ENCODE measurements at regions not wholly inside any gene's neighbourhood (a gene's known extent, or its start where the extent isn't known, plus 50 kb on each side); places are given as distances from the start of the nearest gene placed in this dataset.

DNA sequence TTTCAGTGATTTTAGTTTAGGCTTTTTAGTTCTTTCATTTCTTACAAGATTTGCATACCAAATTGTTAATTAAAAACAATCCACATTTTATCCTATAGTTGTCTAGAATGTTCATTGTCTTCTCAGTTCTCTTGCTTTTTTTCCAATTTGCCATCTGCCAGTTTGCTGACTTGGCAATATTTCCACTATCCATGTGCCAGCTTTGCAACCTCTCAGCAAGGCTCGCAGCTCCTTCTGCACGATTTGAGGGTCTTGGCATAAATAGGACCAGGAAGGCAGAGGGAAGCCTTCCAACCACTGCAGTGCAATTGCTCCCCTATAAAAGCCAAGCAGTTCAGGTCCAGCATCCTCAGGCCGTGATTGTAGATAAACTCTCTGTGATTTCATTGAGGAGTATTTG lies 306.8 kb upstream of the FMN2 start:
- DNase-seq (ENCODE audit: extremely low read depth, low read depth) = no peak
- TF ChIP-seq CTCF (IDR thresholded peaks at IDR 0.05; ENCODE audit: low read depth, low read length) = no peak

GRCh38 chr1:239785576-239785975 lies 306.1 kb upstream of the FMN2 start:
- TF ChIP-seq CTCF (IDR thresholded peaks at IDR 0.05; ENCODE audit: low read depth, low read length) = no peak

GRCh38 chr1:239786464-239786863 lies 305.2 kb upstream of the FMN2 start:
- TF ChIP-seq CTCF (IDR thresholded peaks at IDR 0.05; ENCODE audit: low read depth, low read length) = no peak
- DNase-seq (ENCODE audit: extremely low read depth, low read depth) = no peak

More at GRCh38 chr1:239785576-239785975, 306.1 kb upstream of the FMN2 start:
- DNase-seq (ENCODE audit: extremely low read depth, low read depth) = no peak

DNA sequence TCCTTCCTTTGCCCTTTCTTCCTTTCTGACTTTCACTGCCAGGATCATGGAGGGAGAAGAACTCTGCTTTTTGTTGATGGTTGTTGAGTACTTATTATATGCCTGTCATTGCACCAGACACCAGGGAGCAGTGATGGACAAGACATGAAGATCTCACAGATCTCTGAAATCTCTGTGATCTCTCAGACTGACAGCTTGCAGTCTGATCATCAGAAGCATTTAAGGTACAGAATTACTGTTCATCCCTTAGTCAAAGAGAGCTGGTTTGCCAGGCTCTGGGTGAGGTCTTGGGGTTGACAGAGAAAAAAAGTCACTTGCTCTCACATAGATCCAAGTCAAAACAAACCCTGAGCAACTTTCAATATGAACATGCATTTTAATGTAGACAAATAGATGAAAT lies 299.5 kb upstream of the FMN2 start:
- TF ChIP-seq CTCF (IDR thresholded peaks at IDR 0.05; ENCODE audit: low read depth, low read length) = no peak

GRCh38 chr1:239795304-239795703 lies 296.4 kb upstream of the FMN2 start:
- TF ChIP-seq CTCF (IDR thresholded peaks at IDR 0.05; ENCODE audit: low read depth, low read length) = no peak
- DNase-seq (ENCODE audit: extremely low read depth, low read depth) = no peak

More for the DNA sequence above, 299.5 kb upstream of the FMN2 start:
- no peak for DNase-seq (ENCODE audit: extremely low read depth, low read depth)

DNA sequence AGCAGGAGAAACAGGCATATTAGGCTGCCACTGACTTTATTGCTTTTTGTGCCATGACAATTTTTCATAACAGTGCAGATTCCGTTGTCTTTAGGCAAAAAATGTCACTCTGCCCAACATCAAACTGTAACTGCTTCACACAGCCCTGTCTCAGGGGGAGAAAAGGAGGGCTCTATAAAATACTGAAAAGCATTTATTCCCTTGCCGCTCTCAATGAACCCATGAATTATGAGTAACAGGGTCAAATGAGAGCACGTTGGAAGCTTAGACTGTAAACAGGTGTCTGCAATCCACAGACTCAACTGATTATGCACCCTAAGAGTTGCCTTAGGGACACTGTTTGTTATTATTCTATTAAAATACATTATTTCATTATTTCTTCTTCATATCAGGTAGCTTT lies 292.1 kb upstream of the FMN2 start:
- no peak for TF ChIP-seq CTCF (IDR thresholded peaks at IDR 0.05; ENCODE audit: low read depth, low read length)
- DNase-seq (ENCODE audit: extremely low read depth, low read depth) = no peak

- DNase-seq (ENCODE audit: extremely low read depth, low read depth) = no peak
- TF ChIP-seq CTCF (IDR thresholded peaks at IDR 0.05; ENCODE audit: low read depth, low read length) = no peak
These were observed 290.8 kb upstream of the FMN2 start for GRCh38 chr1:239800861-239801260.

Measured in AG09319 (cell line).